GM13977 (cell line): ENCODE measurements at regions not wholly inside any gene's neighbourhood (a gene's known extent, or its start where the extent isn't known, plus 50 kb on each side); places are given as distances from the start of the nearest gene placed in this dataset.
"Not testable (repeated sequence)": the region's sequence is repeated elsewhere in the genome, so short reads cannot be mapped to it uniquely, and the experiment has no call there.

Experiments
- DNase-seq: peaks from one replicate; pipeline ENCODE4 v3.0.0; 2012; ENCODE audit warnings: low spot score
- in situ Hi-C: fragments of 300-500 bp; cut with MboI; formaldehyde crosslinking; loops from one replicate; pipeline ENCODE4 v1.12.0; 2022; ENCODE audit warnings: low sequenced_read_pairs, low pct_unique_long_range_greater_than_20kb, mixed read lengths, inconsistent platforms; ENCODE audit not compliant: unreplicated experiment
- TF ChIP-seq, protein P1 (sequence below): IDR thresholded peaks from 2 replicates; pipeline ENCODE4 v1.5.1; 2012; ENCODE audit warnings: mild to moderate bottlenecking, control low read depth; ENCODE audit not compliant: insufficient read depth; ENCODE audit errors: extremely low read depth, missing control alignments

DNA sequence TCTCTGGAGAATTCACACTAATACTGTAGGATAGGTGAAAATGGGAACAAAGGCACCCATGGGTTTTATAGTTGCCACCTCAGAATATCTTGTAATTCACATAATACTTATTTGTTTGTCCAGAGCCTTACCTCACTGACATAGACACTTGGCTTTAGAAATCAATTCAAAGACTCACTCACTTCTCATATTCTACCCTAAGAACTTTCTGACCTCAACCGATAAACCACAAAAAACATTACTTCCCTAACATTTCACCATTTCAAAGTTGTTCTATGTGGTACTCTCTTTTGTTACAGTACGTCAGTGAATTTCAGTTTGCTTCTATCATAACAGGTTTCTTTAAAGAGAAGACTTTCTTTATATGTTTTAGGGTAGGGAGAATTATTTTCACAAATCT lies 359.3 kb downstream of the IGSF11 start:
- TF ChIP-seq, protein P1, sequence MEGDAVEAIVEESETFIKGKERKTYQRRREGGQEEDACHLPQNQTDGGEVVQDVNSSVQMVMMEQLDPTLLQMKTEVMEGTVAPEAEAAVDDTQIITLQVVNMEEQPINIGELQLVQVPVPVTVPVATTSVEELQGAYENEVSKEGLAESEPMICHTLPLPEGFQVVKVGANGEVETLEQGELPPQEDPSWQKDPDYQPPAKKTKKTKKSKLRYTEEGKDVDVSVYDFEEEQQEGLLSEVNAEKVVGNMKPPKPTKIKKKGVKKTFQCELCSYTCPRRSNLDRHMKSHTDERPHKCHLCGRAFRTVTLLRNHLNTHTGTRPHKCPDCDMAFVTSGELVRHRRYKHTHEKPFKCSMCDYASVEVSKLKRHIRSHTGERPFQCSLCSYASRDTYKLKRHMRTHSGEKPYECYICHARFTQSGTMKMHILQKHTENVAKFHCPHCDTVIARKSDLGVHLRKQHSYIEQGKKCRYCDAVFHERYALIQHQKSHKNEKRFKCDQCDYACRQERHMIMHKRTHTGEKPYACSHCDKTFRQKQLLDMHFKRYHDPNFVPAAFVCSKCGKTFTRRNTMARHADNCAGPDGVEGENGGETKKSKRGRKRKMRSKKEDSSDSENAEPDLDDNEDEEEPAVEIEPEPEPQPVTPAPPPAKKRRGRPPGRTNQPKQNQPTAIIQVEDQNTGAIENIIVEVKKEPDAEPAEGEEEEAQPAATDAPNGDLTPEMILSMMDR, result no peak
- no peak for DNase-seq
- in situ Hi-C loops, result no loop called here

DNA sequence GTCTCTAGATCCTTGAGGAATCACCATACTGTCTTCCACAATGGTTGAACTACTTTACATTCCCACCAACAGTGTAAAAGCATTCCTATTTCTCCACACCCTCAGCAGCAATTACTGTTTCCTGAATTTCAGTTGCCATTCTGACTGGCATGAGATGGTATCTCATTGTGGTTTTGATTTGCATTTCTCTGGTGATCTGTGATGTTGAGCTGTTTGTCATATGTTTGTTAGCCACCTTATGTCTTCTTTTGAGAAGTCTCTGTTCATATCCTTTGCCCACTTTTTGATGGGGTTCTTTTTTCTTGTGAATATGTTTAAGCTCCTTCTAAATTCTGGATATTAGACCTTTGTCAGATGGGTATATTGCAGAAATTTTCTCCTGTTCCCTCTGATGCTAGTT lies 356.0 kb downstream of the IGSF11 start:
- in situ Hi-C loops, DNase-seq: not testable (repeated sequence)

DNA sequence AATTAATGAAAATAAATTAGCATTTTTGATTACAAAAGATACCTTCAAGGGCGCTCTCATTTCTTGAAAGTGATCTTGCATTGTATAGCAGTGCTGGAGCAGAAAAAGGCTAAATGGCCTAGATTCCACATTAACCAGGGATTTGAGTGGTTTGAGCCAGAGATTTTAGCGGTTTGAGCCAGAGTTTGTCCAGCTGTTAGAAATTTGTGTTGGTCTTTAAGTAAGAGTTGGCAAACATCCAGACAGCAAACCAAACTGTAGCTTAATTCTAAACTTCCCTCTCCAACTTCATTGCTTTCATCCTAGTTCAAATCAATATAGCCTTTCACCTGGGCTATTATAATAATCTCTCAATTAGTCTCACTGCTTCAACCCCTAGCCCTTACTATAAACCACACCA lies 351.7 kb downstream of the IGSF11 start:
- DNase-seq, result no peak
- TF ChIP-seq, protein P1, result no peak
- in situ Hi-C loops, result no loop called here

DNA sequence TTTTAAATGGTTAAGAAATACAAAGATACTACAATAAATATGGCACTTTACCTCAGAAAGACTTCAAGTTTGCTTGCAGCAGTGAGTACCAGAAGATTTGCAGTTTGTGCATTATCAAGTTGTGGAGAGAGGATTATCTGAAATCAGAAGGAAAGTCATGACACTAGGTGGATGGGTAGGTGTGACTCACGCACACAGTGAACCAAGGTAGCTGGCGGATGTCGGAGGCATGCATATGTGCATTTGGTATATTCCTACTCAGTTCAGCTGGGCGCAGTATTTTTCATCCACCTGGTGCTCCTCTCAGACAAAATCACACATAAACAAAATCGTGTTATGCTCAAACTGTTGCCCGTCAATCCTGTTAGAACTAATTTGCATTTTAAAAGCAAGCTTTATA lies 351.0 kb downstream of the IGSF11 start:
- in situ Hi-C loops, result no loop called here
- TF ChIP-seq, protein P1, result no peak
- no peak for DNase-seq

DNA sequence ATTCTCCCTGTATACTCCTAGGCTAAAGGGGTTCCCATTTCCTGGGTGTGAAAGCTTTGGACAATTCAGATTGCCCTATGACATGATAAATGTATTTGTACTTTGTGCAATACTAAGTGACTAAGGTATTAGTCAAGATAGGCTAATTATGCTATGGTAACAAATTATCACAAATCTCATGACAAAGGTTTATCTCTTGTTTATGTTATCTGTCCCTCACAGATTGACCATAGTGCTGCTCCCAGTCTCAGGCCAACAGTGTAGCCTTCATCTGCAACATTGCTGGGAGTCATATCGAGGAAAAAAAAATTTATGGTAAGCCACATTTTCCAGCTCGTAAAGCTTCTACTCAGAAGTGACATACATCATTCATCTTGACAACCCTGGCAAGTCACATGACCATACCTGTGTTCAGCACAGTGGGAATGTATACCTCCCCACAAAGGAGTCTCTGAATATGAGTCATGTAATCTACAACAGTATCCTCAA lies 346.2 kb downstream of the IGSF11 start:
- in situ Hi-C loops, result no loop called here
- no peak for DNase-seq
- TF ChIP-seq, protein P1, result no peak

DNA sequence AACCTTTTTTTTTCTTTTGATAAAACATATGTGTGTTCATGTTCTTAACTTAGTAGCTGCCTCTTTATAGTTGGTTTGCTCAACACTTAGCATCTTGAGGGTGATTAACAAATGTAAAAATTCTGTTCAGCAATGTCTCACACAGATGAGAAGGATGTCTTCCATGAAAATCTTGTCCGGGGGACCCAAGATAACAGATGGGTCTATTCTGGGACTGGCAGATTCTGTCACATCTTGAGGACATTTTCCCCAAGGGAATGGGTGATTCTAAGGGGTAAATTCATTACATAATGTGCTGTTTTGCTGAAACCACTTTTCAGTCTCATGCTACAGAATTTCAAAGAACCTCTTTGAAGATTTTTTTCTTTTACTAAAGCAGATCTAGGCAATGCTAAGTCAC lies 342.2 kb downstream of the IGSF11 start:
- TF ChIP-seq, protein P1, result no peak
- in situ Hi-C loops, result no loop called here
- DNase-seq, result no peak

DNA sequence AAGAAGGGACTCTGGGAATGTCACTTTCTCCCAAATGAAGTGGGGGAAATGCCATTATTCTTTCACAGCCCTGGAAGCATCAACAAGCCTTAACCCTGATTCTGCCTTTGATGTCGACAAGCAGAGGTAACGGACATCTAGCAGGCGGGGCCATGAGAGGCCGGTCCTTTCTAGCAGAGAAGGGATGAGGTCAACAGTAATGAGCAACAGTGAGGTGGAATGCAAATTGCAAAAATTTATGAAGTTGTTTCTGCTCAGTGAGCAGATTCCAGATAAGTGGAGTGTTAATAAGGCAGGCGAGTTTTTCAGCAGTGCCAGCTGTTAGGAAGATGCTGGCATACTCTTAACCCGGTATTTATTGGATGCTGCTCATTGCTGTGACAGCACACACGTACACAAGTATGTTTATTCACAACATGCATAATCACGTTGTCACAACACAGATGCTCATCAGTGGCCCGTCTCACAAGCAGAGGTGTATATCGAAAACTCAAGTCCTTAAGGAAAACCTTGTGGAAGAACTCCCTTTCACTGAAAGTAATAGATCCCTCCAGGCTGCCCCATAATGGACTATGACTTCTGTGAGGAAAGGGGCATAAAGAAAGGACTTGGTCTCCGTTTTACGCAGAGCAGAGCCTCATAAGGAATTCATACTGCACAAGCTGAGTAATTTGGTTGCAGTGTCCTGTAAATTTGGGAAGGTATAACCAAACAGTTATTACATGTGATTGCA lies 329.0 kb downstream of the IGSF11 start:
- no peak for DNase-seq
- in situ Hi-C loops, result no loop called here
- TF ChIP-seq, protein P1, result no peak
